ENCODE measurements at regions not wholly inside any gene's neighbourhood (a gene's known extent, or its start where the extent isn't known, plus 50 kb on each side); places are given as distances from the start of the nearest gene placed in this dataset.

DNA sequence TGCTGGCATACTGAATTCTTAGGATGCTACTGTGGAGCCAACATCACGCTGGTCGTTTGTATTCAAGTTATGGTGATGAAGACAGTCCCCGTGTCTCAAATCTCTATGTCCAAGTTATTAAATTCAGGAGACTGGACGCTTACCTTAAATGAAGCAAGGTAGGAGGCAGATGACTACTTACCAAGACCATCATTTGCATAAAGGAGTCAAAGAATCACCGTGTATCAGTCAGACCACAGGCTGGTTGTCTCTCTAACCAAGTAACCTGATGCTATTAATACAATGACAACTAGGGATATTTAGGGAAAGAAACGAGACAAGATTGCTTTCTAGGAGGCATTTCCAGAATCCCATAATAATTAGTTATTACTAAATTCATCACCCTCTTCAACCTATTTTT is 78.1 kb upstream of the FRMD6 start:
- Histone ChIP-seq H3K36me3 (ENCODE audit: control insufficient read depth, insufficient read depth, low read length) (no peaks in the 10 kb centered on the region), H3K9ac (ENCODE audit: insufficient read depth, low read length) (no peak overlapping the region), H3K9me3 (ENCODE audit: control insufficient read depth, insufficient read depth, low read depth, low read length) (no peaks in the 10 kb centered on the region), H3K27me3 (ENCODE audit: control insufficient read depth, insufficient read depth, low read length) (no peaks in the 10 kb centered on the region), H3K4me3 (replicated peaks in 1 of 4; ENCODE audit: control extremely low read depth in 1 of 4, insufficient read depth in 1 of 4, low read depth in 3 of 4, low read length in 4 of 4) (no peak overlapping the region), H3K4me2 (ENCODE audit: extremely low read depth, insufficient read depth, low read length) (no peak overlapping the region), H3K27ac (ENCODE audit: insufficient read depth, low read length) (no peak overlapping the region), H3K4me1 (ENCODE audit: control insufficient read depth, extremely low read depth, insufficient read depth, low read length) (no peaks in the 10 kb centered on the region), H3K79me2 (ENCODE audit: control insufficient read depth, insufficient read depth, low read length) (no peaks in the 10 kb centered on the region), H4K20me1 (ENCODE audit: control insufficient read depth, extremely low read depth, insufficient read depth, low read length) (no peaks in the 10 kb centered on the region), H2AFZ (ENCODE audit: low read length) (no peak overlapping the region)
- TF ChIP-seq EZH2 (IDR thresholded peaks at IDR 0.05; ENCODE audit: low read length, missing control alignments): no peak
- TF ChIP-seq, protein P1, sequence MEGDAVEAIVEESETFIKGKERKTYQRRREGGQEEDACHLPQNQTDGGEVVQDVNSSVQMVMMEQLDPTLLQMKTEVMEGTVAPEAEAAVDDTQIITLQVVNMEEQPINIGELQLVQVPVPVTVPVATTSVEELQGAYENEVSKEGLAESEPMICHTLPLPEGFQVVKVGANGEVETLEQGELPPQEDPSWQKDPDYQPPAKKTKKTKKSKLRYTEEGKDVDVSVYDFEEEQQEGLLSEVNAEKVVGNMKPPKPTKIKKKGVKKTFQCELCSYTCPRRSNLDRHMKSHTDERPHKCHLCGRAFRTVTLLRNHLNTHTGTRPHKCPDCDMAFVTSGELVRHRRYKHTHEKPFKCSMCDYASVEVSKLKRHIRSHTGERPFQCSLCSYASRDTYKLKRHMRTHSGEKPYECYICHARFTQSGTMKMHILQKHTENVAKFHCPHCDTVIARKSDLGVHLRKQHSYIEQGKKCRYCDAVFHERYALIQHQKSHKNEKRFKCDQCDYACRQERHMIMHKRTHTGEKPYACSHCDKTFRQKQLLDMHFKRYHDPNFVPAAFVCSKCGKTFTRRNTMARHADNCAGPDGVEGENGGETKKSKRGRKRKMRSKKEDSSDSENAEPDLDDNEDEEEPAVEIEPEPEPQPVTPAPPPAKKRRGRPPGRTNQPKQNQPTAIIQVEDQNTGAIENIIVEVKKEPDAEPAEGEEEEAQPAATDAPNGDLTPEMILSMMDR (conservative IDR thresholded peaks at IDR 0.05 in 1 of 2, IDR thresholded peaks at IDR 0.05 in 1 of 2; ENCODE audit: low read depth in 1 of 2, low read length in 2 of 2): no peak
- no peak for DNase-seq (ENCODE audit: low read depth in 2 of 2)

DNA sequence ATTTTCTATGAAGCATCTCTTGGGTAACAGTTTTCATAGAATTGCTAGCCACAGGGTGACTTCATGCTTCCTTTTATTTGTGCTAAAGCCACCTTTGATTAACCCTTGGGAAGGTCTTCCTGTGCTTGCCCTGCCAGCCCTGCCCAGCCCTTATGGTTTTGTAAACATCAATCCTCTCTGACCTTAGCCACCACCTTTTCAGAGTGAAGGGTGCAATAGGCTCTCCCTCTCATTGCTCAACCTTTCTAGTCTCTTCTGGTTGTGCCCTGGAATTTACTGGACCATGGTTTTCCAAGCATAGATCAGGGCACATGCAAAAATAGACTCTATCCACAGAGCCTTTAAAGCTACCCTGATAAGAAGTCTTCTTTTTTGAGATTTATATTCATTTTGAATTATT is 77.7 kb upstream of the FRMD6 start:
- no peak overlapping the region for H3K4me3 ChIP-seq (replicated peaks in 1 of 4; ENCODE audit: control extremely low read depth in 1 of 4, insufficient read depth in 1 of 4, low read depth in 3 of 4, low read length in 4 of 4)
- no peaks in the 10 kb centered on the region for H3K9me3 ChIP-seq (ENCODE audit: control insufficient read depth, insufficient read depth, low read depth, low read length)
- no peaks in the 10 kb centered on the region for H3K27me3 ChIP-seq (ENCODE audit: control insufficient read depth, insufficient read depth, low read length)
- no peak overlapping the region for H3K4me2 ChIP-seq (ENCODE audit: extremely low read depth, insufficient read depth, low read length)
- no peaks in the 10 kb centered on the region for H4K20me1 ChIP-seq (ENCODE audit: control insufficient read depth, extremely low read depth, insufficient read depth, low read length)
- no peak overlapping the region for H3K27ac ChIP-seq (ENCODE audit: insufficient read depth, low read length)
- H2AFZ ChIP-seq (ENCODE audit: low read length): no peak overlapping the region
- no peak for DNase-seq (ENCODE audit: low read depth in 2 of 2)
- no peak overlapping the region for H3K9ac ChIP-seq (ENCODE audit: insufficient read depth, low read length)
- no peaks in the 10 kb centered on the region for H3K4me1 ChIP-seq (ENCODE audit: control insufficient read depth, extremely low read depth, insufficient read depth, low read length)
- TF ChIP-seq, protein P1 (conservative IDR thresholded peaks at IDR 0.05 in 1 of 2, IDR thresholded peaks at IDR 0.05 in 1 of 2; ENCODE audit: low read depth in 1 of 2, low read length in 2 of 2): no peak
- no peak for TF ChIP-seq EZH2 (IDR thresholded peaks at IDR 0.05; ENCODE audit: low read length, missing control alignments)
- H3K79me2 ChIP-seq (ENCODE audit: control insufficient read depth, insufficient read depth, low read length): no peaks in the 10 kb centered on the region
- no peaks in the 10 kb centered on the region for H3K36me3 ChIP-seq (ENCODE audit: control insufficient read depth, insufficient read depth, low read length)

DNA sequence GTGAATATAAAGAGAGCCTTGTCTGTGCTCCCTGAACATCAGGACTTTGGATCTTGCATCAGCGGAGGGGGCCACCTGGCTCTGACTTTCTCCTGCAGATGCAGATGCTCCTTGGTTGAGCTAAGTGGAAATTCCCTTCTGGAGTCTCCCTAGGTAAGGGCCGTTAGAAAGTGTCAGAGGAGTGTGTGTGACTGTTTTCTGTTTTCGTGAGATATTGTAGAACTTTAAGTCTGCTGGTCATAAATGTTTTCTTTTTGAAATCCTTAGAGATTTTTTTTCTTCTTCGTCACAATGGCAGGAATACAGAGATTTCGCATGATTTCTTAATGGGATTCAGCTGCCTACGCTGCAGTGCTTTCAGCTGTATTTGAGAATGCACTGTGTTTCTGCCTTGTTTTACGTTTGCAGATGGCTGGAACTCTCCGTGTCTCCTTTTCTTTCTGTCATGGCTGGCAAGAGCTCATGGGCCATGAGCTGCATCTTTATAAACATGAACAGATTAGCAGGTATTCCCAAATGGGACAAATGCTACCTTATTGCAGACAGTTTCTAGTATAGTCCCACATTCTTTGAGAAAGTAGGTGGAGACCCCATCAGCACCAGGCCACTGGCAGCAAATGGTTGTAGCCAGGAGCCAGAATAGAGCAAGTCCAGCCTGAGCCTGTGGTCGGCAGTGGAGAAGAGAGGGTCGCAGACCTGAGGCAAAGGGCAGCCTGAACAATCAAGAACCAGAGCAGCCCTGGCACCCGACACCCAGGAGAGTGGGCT is 76.2 kb upstream of the FRMD6 start:
- Histone ChIP-seq H3K79me2 (ENCODE audit: control insufficient read depth, insufficient read depth, low read length) (no peaks in the 10 kb centered on the region), H2AFZ (ENCODE audit: low read length) (no peak overlapping the region), H3K27me3 (ENCODE audit: control insufficient read depth, insufficient read depth, low read length) (no peaks in the 10 kb centered on the region), H4K20me1 (ENCODE audit: control insufficient read depth, extremely low read depth, insufficient read depth, low read length) (no peaks in the 10 kb centered on the region), H3K4me1 (ENCODE audit: control insufficient read depth, extremely low read depth, insufficient read depth, low read length) (no peaks in the 10 kb centered on the region), H3K36me3 (ENCODE audit: control insufficient read depth, insufficient read depth, low read length) (no peaks in the 10 kb centered on the region), H3K27ac (ENCODE audit: insufficient read depth, low read length) (no peak overlapping the region), H3K4me2 (ENCODE audit: extremely low read depth, insufficient read depth, low read length) (no peak overlapping the region), H3K9ac (ENCODE audit: insufficient read depth, low read length) (no peak overlapping the region), H3K4me3 (replicated peaks in 1 of 4; ENCODE audit: control extremely low read depth in 1 of 4, insufficient read depth in 1 of 4, low read depth in 3 of 4, low read length in 4 of 4) (no peak overlapping the region), H3K9me3 (ENCODE audit: control insufficient read depth, insufficient read depth, low read depth, low read length) (no peaks in the 10 kb centered on the region)
- DNase-seq (ENCODE audit: low read depth in 2 of 2): no peak
- no peak for TF ChIP-seq EZH2 (IDR thresholded peaks at IDR 0.05; ENCODE audit: low read length, missing control alignments)
- TF ChIP-seq, protein P1 (conservative IDR thresholded peaks at IDR 0.05 in 1 of 2, IDR thresholded peaks at IDR 0.05 in 1 of 2; ENCODE audit: low read depth in 1 of 2, low read length in 2 of 2): no peak

Data from fibroblast of lung (primary cell).